Skeletal muscle tissue (tissue), 3 donors: ENCODE measurements at regions not wholly inside any gene's neighbourhood (a gene's known extent, or its start where the extent isn't known, plus 50 kb on each side); places are given as distances from the start of the nearest gene placed in this dataset.

Source experiments
- H3K27ac ChIP-seq: one replicate; pipeline ENCODE4 v1.7.0; 2013; ENCODE audit warnings: mild to moderate bottlenecking, low read depth, low read length, inconsistent platforms
- H3K27me3 ChIP-seq, 3 donors: one replicate each; pipeline ENCODE4 v1.7.0; 2013; ENCODE audit warnings: low read length in 3 of 3; ENCODE audit not compliant: control insufficient read depth in 3 of 3, insufficient read depth in 3 of 3
- H3K36me3 ChIP-seq, 3 donors: one replicate each; pipeline ENCODE4 v1.7.0; 2013; ENCODE audit warnings: low read length in 3 of 3; ENCODE audit not compliant: control insufficient read depth in 3 of 3, insufficient read depth in 3 of 3
- H3K4me1 ChIP-seq, 3 donors: one replicate each; pipeline ENCODE4 v1.7.0; 2013; ENCODE audit warnings: low read length in 3 of 3, mild to moderate bottlenecking in 3 of 3; ENCODE audit not compliant: control insufficient read depth in 3 of 3, insufficient read depth in 3 of 3
- H3K4me3 ChIP-seq, 3 donors: one replicate each; pipeline ENCODE4 v1.7.0; 2013; ENCODE audit warnings: low read length in 3 of 3
- H3K9ac ChIP-seq, 3 donors: one replicate each; pipeline ENCODE4 v1.7.0; 2013; ENCODE audit warnings: low read length in 3 of 3, mild to moderate bottlenecking in 3 of 3, moderate library complexity in 2 of 3, low read depth in 1 of 3
- H3K9me3 ChIP-seq, 3 donors: one replicate each; pipeline ENCODE4 v1.7.0; 2013; ENCODE audit warnings: low read length in 3 of 3; ENCODE audit not compliant: control insufficient read depth in 3 of 3
- donor health status: Osteomylitis.

- H3K36me3 ChIP-seq = no peaks in the 10 kb centered on the region
- H3K9me3 ChIP-seq = no peaks in the 10 kb centered on the region
- H3K4me1 ChIP-seq = no peaks in the 10 kb centered on the region
These were observed 183.5 kb upstream of the HABP2 start for GRCh38 chr10:113369365-113369694.

GRCh38 chr10:113376428-113376827 lies 176.4 kb upstream of the HABP2 start:
- no peaks in the 10 kb centered on the region for H3K4me1 ChIP-seq
- H3K4me3 ChIP-seq = no peak overlapping the region
- H3K27ac ChIP-seq = no peak overlapping the region
- no peak overlapping the region for H3K9ac ChIP-seq
- no peaks in the 10 kb centered on the region for H3K36me3 ChIP-seq
- no peaks in the 10 kb centered on the region for H3K9me3 ChIP-seq
- no peaks in the 10 kb centered on the region for H3K27me3 ChIP-seq

More at GRCh38 chr10:113369365-113369694, 183.5 kb upstream of the HABP2 start:
- Histone ChIP-seq H3K27me3 (no peaks in the 10 kb centered on the region), H3K4me3 (no peak overlapping the region), H3K9ac (no peak overlapping the region), H3K27ac (no peak overlapping the region)

- Histone ChIP-seq H3K4me1 (peaks cover 0 to 4% (median 4%) of the 10 kb centered on the region in 3 donors), H3K4me3 (no peak overlapping the region), H3K27ac (no peak overlapping the region), H3K36me3 (no peaks in the 10 kb centered on the region), H3K27me3 (no peaks in the 10 kb centered on the region), H3K9me3 (no peaks in the 10 kb centered on the region), H3K9ac (no peak overlapping the region)
These were observed 173.8 kb upstream of the HABP2 start for GRCh38 chr10:113379091-113379490.

- Histone ChIP-seq H3K9ac (no peak overlapping the region), H3K4me3 (peak overlapping the region in 1 of 3 donors; percentile 51), H3K4me1 (peaks cover 4 to 12% (median 7%) of the 10 kb centered on the region in 3 donors), H3K27ac (no peak overlapping the region), H3K9me3 (no peaks in the 10 kb centered on the region), H3K36me3 (no peaks in the 10 kb centered on the region), H3K27me3 (no peaks in the 10 kb centered on the region)
These were observed 171.4 kb upstream of the HABP2 start for GRCh38 chr10:113381416-113381815.

GRCh38 chr10:113381981-113382509 lies 170.8 kb upstream of the HABP2 start:
- H3K27ac ChIP-seq = peak overlapping the region; percentile 55
- H3K36me3 ChIP-seq = no peaks in the 10 kb centered on the region
- H3K9me3 ChIP-seq = no peaks in the 10 kb centered on the region
- H3K4me1 ChIP-seq = peaks cover 6 to 12% (median 7%) of the 10 kb centered on the region in 3 donors
- H3K9ac ChIP-seq = no peak overlapping the region
- peak overlapping the region in 1 of 3 donors; percentile 51 for H3K4me3 ChIP-seq
- no peaks in the 10 kb centered on the region for H3K27me3 ChIP-seq

- H3K4me3 ChIP-seq = peak overlapping the region in 1 of 3 donors; percentile 51
- H3K9me3 ChIP-seq = no peaks in the 10 kb centered on the region
- H3K4me1 ChIP-seq = peaks cover 6 to 12% (median 7%) of the 10 kb centered on the region in 3 donors
- H3K27ac ChIP-seq = peak overlapping the region; percentile 55
- no peak overlapping the region for H3K9ac ChIP-seq
- no peaks in the 10 kb centered on the region for H3K27me3 ChIP-seq
- H3K36me3 ChIP-seq = no peaks in the 10 kb centered on the region
These were observed 170.2 kb upstream of the HABP2 start for GRCh38 chr10:113382691-113383090.

- Histone ChIP-seq H3K9ac (no peak overlapping the region), H3K9me3 (no peaks in the 10 kb centered on the region), H3K36me3 (no peaks in the 10 kb centered on the region), H3K27me3 (no peaks in the 10 kb centered on the region), H3K4me3 (no peak overlapping the region), H3K27ac (peak overlapping the region; percentile 8), H3K4me1 (peaks cover 6 to 12% (median 7%) of the 10 kb centered on the region in 3 donors)
These were observed 168.7 kb upstream of the HABP2 start for GRCh38 chr10:113384181-113384580.

- Histone ChIP-seq H3K27me3 (peaks cover 0 to under 1% (median 0%) of the 10 kb centered on the region in 3 donors), H3K9me3 (no peaks in the 10 kb centered on the region), H3K36me3 (no peaks in the 10 kb centered on the region), H3K4me3 (no peak overlapping the region), H3K9ac (peak overlapping the region in 2 of 3 donors; percentile 9 to 44), H3K27ac (peak overlapping the region; percentile 54), H3K4me1 (peaks cover 6 to 12% (median 7%) of the 10 kb centered on the region in 3 donors)
These were observed 167.5 kb upstream of the HABP2 start for GRCh38 chr10:113385021-113385999.

- no peak overlapping the region for H3K27ac ChIP-seq
- H3K27me3 ChIP-seq = peaks cover 0 to 3% (median 0%) of the 10 kb centered on the region in 3 donors
- peaks cover 6 to 12% (median 7%) of the 10 kb centered on the region in 3 donors for H3K4me1 ChIP-seq
- H3K9ac ChIP-seq = no peak overlapping the region
- no peaks in the 10 kb centered on the region for H3K9me3 ChIP-seq
- H3K36me3 ChIP-seq = no peaks in the 10 kb centered on the region
- no peak overlapping the region for H3K4me3 ChIP-seq
These were observed 166.8 kb upstream of the HABP2 start for GRCh38 chr10:113386005-113386404.

- Histone ChIP-seq H3K9me3 (no peaks in the 10 kb centered on the region), H3K4me1 (peaks cover 3 to 7% (median 6%) of the 10 kb centered on the region in 3 donors), H3K27me3 (peaks cover 0 to 3% (median 0%) of the 10 kb centered on the region in 3 donors), H3K4me3 (no peak overlapping the region), H3K36me3 (no peaks in the 10 kb centered on the region), H3K9ac (no peak overlapping the region), H3K27ac (no peak overlapping the region)
These were observed 162.9 kb upstream of the HABP2 start for GRCh38 chr10:113389969-113390368.
